ENCODE measurements at regions not wholly inside any gene's neighbourhood (a gene's known extent, or its start where the extent isn't known, plus 50 kb on each side); places are given as distances from the start of the nearest gene placed in this dataset.
"Not testable (repeated sequence)": the region's sequence is repeated elsewhere in the genome, so short reads cannot be mapped to it uniquely, and the experiment has no call there.

DNA sequence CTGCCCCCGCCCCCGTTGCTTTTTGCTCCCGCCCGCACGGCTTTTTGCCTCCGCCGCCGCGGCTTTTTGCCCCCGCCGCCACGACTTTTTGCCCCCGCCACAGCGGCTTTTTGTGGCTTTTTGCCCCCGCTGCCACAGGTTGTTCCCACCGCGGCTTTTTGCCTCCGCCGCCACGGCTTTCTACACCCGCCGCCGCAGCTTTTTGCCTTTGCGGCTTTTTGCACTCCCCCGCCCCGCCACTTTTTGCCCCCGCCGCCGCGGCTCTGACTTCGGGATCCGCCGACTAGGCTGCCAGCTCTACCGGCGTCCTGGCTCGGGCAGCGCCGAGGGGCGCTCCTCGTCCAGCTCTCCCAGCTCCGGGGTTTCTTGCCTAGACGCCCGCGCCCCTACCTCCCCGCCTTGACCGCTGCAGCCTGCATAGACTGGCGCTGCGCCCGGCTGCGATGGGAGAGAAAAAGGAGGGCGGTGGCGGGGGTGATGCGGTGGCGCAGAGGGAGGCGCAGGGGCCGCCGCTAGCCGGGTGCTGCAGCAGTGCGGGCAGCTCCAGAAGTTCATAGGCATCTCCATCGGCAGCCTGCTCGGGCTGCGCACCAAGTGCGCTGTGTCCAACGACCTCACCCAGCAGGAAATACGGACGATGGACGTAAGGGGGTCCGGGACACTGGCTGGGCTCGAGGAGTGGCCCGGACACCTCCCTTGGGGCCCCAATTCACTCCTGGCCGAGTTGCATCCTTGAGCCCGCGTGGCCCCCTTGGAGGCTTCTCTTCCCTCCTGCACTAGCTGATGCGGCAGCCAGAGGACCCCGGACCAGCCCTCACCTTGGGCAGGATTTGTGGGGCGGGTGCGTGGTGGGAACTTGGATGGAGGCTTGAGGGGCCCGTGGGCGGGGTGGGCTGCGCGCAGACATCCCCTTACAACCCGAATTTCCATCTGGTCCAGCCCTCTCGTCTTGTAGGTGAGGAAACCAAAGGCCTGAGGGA is 555.7 kb downstream of the TP53TG3F start:
- H3K36me3 ChIP-seq; H3K9me3 ChIP-seq; H3K4me3 ChIP-seq (ENCODE audit: low read depth in 1 of 2, low read length in 1 of 2); H3K4me1 ChIP-seq (ENCODE audit: control insufficient read depth in 1 of 2, insufficient read depth in 1 of 2, low read depth in 1 of 2, low read length in 1 of 2); H3K27ac ChIP-seq: not testable (repeated sequence)
- peaks cover 11% of the 10 kb centered on the region for H3K27me3 ChIP-seq

DNA sequence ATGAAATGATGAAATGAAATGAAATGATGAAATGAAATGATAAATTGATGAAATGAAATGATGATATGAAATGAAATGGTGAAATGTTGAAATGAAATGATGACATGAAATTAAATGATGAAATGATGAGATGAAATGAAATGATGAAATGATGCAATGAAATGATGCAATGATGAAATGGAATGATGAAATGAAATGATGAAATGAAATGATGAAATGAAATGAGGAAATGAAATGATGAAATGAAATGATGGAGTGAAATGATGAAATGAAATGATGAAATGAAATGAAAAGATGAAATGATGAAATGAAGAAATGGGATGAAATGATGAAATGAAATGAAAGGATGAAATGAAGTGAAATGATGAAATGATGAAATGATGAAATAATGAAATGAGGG is 558.9 kb downstream of the TP53TG3F start:
- not testable (repeated sequence) for H3K36me3 ChIP-seq, H3K27ac ChIP-seq
- H3K27me3 ChIP-seq: peaks cover 11% of the 10 kb centered on the region

DNA sequence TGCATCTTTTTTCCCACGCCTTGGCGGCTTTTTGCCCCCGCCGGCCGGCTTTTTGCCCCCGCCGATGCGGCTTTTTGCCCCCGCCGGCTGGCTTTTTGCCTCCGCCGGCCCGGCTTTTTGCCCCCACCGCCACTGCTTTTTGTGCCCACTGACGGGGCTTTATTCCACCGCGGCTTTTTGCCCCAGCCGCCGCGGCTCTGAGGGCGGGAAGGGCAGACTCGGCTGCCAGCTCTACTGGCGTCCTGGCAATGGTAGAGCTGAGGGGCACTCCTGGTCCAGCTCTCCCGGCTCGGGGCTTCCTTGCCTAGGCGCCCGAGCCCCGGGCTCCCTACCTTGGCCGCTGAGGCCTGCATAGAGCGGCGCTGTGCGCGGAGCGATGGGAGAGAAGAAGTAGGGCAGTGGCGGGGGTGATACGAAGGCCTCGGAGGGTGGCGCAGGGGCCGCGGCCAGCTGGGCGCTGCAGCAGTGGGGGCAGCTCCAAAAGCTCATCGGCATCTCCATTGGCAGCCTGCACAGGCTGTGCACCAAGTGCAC is 591.4 kb downstream of the TP53TG3F start:
- TF ChIP-seq, protein P1, sequence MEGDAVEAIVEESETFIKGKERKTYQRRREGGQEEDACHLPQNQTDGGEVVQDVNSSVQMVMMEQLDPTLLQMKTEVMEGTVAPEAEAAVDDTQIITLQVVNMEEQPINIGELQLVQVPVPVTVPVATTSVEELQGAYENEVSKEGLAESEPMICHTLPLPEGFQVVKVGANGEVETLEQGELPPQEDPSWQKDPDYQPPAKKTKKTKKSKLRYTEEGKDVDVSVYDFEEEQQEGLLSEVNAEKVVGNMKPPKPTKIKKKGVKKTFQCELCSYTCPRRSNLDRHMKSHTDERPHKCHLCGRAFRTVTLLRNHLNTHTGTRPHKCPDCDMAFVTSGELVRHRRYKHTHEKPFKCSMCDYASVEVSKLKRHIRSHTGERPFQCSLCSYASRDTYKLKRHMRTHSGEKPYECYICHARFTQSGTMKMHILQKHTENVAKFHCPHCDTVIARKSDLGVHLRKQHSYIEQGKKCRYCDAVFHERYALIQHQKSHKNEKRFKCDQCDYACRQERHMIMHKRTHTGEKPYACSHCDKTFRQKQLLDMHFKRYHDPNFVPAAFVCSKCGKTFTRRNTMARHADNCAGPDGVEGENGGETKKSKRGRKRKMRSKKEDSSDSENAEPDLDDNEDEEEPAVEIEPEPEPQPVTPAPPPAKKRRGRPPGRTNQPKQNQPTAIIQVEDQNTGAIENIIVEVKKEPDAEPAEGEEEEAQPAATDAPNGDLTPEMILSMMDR (IDR thresholded peaks at IDR 0.05): no peak
- Histone ChIP-seq H3K9me3 (peaks cover 8% of the 10 kb centered on the region), H3K27me3 (peaks cover 14% of the 10 kb centered on the region), H3K4me1 (ENCODE audit: control insufficient read depth in 1 of 2, insufficient read depth in 1 of 2, low read depth in 1 of 2, low read length in 1 of 2) (no peaks in the 10 kb centered on the region), H3K36me3 (no peaks in the 10 kb centered on the region), H3K4me3 (ENCODE audit: low read depth in 1 of 2, low read length in 1 of 2) (no peak overlapping the region), H3K27ac (no peak overlapping the region)

More for the DNA sequence above, 558.9 kb downstream of the TP53TG3F start:
- H3K4me1 ChIP-seq (ENCODE audit: control insufficient read depth in 1 of 2, insufficient read depth in 1 of 2, low read depth in 1 of 2, low read length in 1 of 2); H3K9me3 ChIP-seq; H3K4me3 ChIP-seq (ENCODE audit: low read depth in 1 of 2, low read length in 1 of 2): not testable (repeated sequence)

DNA sequence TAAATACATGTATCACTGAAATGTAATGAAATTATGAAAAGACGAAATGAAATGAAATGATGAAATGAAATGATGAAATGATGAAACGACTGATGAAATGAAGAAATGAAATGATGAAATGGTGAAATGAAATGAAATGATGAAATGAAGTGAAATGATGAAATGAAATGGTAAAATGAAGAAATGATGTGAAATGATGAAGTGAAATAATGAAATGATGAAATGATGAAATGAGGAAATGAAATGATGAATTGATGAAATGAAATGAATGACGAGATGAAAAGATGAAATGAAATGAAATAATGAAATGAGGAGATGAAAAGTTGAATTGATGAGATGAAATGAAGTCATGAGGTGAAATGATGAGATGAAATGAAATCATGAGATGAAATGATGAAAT is 594.7 kb downstream of the TP53TG3F start:
- Histone ChIP-seq H3K27ac (no peak overlapping the region), H3K36me3 (no peaks in the 10 kb centered on the region), H3K9me3 (peaks cover 8% of the 10 kb centered on the region), H3K4me1 (ENCODE audit: control insufficient read depth in 1 of 2, insufficient read depth in 1 of 2, low read depth in 1 of 2, low read length in 1 of 2) (no peaks in the 10 kb centered on the region), H3K4me3 (ENCODE audit: low read depth in 1 of 2, low read length in 1 of 2) (no peak overlapping the region), H3K27me3 (peaks cover 14% of the 10 kb centered on the region)
- TF ChIP-seq, protein P1 (IDR thresholded peaks at IDR 0.05): no peak

DNA sequence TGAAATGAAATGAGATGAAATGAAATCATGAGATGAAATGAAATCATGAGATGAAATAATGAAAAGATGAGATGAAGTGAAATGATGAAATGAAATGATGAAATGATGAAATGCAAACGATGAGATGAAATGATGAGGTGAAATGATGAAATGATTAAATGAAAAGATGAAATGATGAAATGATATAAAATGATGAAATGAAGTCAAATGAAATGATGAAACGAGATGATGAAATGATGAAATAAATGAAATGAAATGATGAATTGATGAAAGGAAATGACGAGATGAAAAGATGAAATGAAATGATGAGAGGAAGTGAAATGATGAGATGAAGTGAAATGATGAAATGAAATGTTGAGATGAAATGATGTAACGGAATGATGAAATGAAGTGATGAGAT is 595.6 kb downstream of the TP53TG3F start:
- TF ChIP-seq, protein P1 (IDR thresholded peaks at IDR 0.05): no peak
- no peak overlapping the region for H3K27ac ChIP-seq
- no peaks in the 10 kb centered on the region for H3K4me1 ChIP-seq (ENCODE audit: control insufficient read depth in 1 of 2, insufficient read depth in 1 of 2, low read depth in 1 of 2, low read length in 1 of 2)
- peaks cover 8% of the 10 kb centered on the region for H3K9me3 ChIP-seq
- H3K4me3 ChIP-seq (ENCODE audit: low read depth in 1 of 2, low read length in 1 of 2): no peak overlapping the region
- H3K27me3 ChIP-seq: peaks cover 10% of the 10 kb centered on the region
- no peaks in the 10 kb centered on the region for H3K36me3 ChIP-seq

DNA sequence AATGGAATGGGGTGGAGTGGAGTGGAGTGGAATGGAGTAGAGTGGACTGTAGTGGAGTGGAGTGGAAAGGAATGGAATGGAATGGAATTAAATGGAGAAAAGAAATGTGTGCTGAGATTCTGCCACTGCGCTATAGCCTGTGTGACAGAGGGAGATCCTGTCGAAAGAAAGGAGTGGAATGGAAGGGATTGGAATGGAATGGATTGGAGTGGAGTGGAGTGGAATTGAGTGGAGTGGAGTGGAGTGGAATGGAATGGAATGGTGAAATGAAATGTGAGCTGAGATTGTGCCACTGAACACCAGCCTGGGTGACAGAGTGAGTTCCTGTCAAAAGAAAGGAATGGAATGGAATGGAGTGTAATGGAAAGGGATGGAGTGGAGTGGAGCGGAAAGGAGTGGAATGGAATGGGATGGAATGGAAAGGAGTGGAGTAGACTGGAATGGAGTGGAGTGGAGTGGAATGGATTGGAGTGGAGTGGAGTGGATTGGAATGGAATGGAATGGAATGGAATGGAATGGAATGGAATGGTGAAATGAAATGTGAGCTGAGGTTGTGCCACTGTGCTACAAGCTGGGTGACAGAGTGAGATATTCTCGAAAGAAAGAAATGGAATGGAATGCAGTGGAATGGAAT is 603.3 kb downstream of the TP53TG3F start:
- not testable (repeated sequence) for H3K4me3 ChIP-seq (ENCODE audit: low read depth in 1 of 2, low read length in 1 of 2); H3K27ac ChIP-seq; H3K36me3 ChIP-seq; H3K4me1 ChIP-seq (ENCODE audit: control insufficient read depth in 1 of 2, insufficient read depth in 1 of 2, low read depth in 1 of 2, low read length in 1 of 2); H3K27me3 ChIP-seq
- H3K9me3 ChIP-seq: peaks cover 18% of the 10 kb centered on the region

DNA sequence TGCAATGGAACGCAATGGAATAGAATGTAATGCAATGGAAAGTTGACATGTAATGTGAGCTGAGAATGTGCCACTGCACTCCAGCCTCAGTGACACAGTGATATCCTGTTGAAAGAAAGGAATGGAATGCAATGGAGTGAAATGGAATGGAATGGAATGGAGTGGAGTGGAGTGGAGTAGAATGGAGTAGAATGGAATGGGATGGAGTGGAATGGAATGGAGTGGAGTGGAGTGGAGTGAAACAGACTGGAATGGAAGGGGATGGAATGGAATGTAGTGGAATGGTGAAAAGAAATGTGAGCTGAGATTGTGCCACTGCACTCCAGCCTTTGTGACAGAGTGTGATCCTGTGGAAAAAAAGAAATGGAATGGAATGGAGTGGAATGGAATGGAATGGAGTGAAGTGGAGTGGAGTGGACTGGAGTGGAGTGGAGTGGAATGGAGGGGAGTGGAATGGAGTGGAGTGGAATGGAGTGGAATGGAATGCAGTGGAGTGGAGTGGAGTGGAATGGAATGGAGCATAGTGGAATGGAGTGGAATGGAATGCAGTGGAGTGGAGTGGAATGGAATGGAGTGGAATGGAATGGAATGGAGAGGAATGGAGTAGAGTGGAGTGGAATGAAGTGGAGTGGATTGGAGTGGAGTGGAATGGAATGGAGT is 604.2 kb downstream of the TP53TG3F start:
- not testable (repeated sequence) for H3K27ac ChIP-seq; H3K36me3 ChIP-seq; H3K4me3 ChIP-seq (ENCODE audit: low read depth in 1 of 2, low read length in 1 of 2); H3K27me3 ChIP-seq; H3K4me1 ChIP-seq (ENCODE audit: control insufficient read depth in 1 of 2, insufficient read depth in 1 of 2, low read depth in 1 of 2, low read length in 1 of 2)
- H3K9me3 ChIP-seq: peaks cover 18% of the 10 kb centered on the region

DNA sequence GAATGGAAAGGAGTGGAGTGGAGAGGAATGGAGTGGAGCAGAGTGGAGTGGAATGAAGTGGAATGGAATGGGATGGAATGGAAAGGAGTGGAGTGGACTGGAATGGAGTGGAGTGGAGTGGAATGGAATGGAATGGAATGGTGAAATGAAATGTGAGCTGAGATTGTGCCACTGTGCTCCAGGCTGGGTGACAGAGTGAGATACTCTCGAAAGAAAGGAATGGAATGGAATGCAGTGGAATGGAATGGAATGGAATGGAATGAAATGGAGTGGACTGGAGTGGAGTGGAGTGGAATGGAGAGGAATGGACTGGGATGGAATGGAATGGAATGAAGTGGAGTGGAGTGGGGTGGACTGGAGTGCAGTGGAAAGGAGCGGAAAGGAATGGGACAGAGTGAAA is 605.2 kb downstream of the TP53TG3F start:
- peaks cover 18% of the 10 kb centered on the region for H3K9me3 ChIP-seq
- H3K4me3 ChIP-seq (ENCODE audit: low read depth in 1 of 2, low read length in 1 of 2); H3K4me1 ChIP-seq (ENCODE audit: control insufficient read depth in 1 of 2, insufficient read depth in 1 of 2, low read depth in 1 of 2, low read length in 1 of 2); H3K36me3 ChIP-seq; H3K27me3 ChIP-seq; H3K27ac ChIP-seq: not testable (repeated sequence)

DNA sequence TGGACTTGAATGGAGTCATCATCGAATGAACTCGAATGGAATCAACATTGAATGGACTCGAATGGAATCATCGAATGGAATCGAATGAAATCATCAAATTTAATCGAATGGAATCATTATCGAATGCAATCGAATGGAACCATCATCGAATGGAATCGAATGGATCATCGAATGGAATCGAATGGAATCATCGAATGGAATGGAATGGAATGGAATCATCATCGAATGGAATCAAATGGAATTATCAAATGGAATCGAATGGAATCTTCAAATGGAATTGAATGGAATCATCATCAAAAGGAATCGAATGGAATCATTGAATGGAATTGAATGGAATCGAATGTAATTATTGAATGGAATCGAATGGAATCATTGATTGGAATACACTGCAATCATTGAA is 610.3 kb downstream of the TP53TG3F start:
- not testable (repeated sequence) for H3K27ac ChIP-seq; H3K4me1 ChIP-seq (ENCODE audit: control insufficient read depth in 1 of 2, insufficient read depth in 1 of 2, low read depth in 1 of 2, low read length in 1 of 2); H3K9me3 ChIP-seq; H3K36me3 ChIP-seq; H3K27me3 ChIP-seq; H3K4me3 ChIP-seq (ENCODE audit: low read depth in 1 of 2, low read length in 1 of 2)

Data from neutrophil (primary cell).